Gastroesophageal sphincter (tissue), 3 donors: ENCODE measurements at regions not wholly inside any gene's neighbourhood (a gene's known extent, or its start where the extent isn't known, plus 50 kb on each side); places are given as distances from the start of the nearest gene placed in this dataset.

Experiments
- CTCF ChIP-seq, 4 experiments: fragments of 200-600 bp in 2 of 4; fragments of 450-650 bp in 2 of 4; sonication (generic) in 1 of 4; IDR thresholded peaks; one replicate each; pipeline ENCODE4 v1.5.1; 2017 to 2019; ENCODE audit warnings: antibody characterized with exemption in 4 of 4, mild to moderate bottlenecking in 2 of 4, moderate library complexity in 2 of 4
- EP300 ChIP-seq: sonication (generic); formaldehyde crosslinking; IDR thresholded peaks from one replicate; pipeline ENCODE4 v1.6.1; 2017; ENCODE audit warnings: antibody characterized with exemption, mild to moderate bottlenecking
- POLR2A ChIP-seq, 2 donors: fragments of 450-650 bp; IDR thresholded peaks; one replicate each; pipeline ENCODE4 v1.6.1; 2017; ENCODE audit warnings: antibody characterized with exemption in 2 of 2, mild to moderate bottlenecking in 2 of 2, moderate library complexity in 1 of 2
- POLR2AphosphoS5 ChIP-seq: sonication (generic); formaldehyde crosslinking; IDR thresholded peaks from one replicate; pipeline ENCODE4 v1.6.1; 2017; ENCODE audit warnings: antibody characterized with exemption

GRCh38 chr3:27596921-27597320 lies 112.7 kb upstream of the SLC4A7 start:
- no peak for TF ChIP-seq POLR2A (IDR thresholded peaks at IDR 0.05)
- TF ChIP-seq EP300 = no peak
- no peak for TF ChIP-seq CTCF (IDR thresholded peaks at IDR 0.05)
- no peak for TF ChIP-seq POLR2AphosphoS5
